ENCODE measurements at regions not wholly inside any gene's neighbourhood (a gene's known extent, or its start where the extent isn't known, plus 50 kb on each side); places are given as distances from the start of the nearest gene placed in this dataset.

DNA sequence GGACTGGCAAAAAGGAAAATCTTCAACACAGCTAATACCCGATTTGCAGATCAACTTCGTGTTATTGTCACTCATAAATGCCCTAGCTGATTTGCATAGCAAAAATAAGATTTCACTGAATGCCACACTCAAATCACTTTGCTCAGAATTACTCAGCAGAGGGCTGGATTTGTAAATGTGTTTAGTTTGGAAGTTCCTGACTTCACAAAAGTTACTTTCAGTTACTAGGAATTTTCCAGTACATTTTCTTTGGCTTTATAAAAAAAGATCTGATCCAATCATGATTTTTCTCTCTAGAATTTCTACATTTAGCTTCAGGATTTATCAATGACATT is 433.3 kb upstream of the ID2 start:
- TF ChIP-seq, protein P1, sequence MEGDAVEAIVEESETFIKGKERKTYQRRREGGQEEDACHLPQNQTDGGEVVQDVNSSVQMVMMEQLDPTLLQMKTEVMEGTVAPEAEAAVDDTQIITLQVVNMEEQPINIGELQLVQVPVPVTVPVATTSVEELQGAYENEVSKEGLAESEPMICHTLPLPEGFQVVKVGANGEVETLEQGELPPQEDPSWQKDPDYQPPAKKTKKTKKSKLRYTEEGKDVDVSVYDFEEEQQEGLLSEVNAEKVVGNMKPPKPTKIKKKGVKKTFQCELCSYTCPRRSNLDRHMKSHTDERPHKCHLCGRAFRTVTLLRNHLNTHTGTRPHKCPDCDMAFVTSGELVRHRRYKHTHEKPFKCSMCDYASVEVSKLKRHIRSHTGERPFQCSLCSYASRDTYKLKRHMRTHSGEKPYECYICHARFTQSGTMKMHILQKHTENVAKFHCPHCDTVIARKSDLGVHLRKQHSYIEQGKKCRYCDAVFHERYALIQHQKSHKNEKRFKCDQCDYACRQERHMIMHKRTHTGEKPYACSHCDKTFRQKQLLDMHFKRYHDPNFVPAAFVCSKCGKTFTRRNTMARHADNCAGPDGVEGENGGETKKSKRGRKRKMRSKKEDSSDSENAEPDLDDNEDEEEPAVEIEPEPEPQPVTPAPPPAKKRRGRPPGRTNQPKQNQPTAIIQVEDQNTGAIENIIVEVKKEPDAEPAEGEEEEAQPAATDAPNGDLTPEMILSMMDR (IDR thresholded peaks at IDR 0.05) = no peak
- no peak for TF ChIP-seq POLR2A (IDR thresholded peaks at IDR 0.05)
